GM19035 (cell line): ENCODE measurements at regions not wholly inside any gene's neighbourhood (a gene's known extent, or its start where the extent isn't known, plus 50 kb on each side); places are given as distances from the start of the nearest gene placed in this dataset.
"Not testable (repeated sequence)": the region's sequence is repeated elsewhere in the genome, so short reads cannot be mapped to it uniquely, and the experiment has no call there.

Experiments
- ATAC-seq: cut with Tn5 transposase; IDR thresholded peaks from one replicate; pipeline ENCODE4 v1.9.1; 2021; ENCODE audit not compliant: unreplicated experiment

DNA sequence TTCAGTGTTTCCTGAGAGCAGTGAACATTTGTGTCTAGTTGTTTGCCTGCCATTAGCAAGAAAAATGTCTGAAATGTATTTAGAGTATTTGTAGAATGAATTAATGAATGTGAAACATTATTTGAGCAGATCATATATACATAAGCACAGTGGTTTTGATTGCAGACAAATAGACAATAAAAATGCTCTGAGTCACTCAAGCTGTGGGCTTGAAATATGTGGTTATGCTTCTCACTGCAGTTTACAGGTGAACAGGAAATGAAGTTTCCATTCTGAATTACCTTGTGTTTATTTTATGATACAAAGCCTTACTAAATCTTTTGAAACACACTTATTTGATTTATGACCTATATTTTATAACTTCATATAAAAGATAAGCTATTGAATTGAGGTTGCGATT lies 827.7 kb downstream of the TMTC2 start:
- no peak for ATAC-seq

DNA sequence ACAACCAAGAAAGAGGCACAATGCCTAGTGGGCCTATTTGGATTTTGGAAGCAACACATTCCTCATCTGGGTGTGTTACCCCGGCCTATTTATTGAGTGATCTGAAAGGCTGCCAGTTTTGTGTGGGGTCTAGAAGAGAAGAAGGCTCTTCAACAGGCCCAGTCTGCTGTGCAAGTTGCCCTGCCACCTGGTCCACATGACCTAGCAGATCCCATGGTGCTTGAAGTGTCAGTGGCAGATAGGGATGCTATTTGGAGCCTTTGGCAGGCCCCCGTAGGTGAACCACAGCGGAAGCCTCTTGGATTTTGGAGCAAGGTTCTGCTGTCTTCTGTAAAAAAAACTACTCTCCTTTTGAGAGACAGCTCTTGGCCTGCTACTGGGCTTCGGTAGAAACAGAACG lies 820.1 kb downstream of the TMTC2 start:
- no peak for ATAC-seq

DNA sequence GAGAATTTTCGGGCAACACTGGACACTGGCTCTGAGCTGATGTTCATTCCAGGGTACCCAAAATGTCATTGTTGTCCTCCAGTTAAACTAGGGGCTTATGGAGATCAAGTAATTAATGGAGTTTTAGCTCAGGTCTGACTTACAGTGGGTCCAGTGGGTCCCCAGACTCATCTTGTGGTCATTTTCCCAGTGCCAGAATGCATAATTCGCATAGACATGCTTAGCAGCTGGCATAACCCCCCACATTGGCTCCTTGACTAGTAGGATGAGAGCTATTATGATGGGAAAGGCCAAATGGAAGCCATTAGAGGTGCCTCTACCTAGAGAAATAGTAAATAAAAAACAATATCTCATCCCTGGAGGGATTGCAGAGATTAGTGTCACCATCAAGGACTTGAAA lies 818.9 kb downstream of the TMTC2 start:
- no peak for ATAC-seq

DNA sequence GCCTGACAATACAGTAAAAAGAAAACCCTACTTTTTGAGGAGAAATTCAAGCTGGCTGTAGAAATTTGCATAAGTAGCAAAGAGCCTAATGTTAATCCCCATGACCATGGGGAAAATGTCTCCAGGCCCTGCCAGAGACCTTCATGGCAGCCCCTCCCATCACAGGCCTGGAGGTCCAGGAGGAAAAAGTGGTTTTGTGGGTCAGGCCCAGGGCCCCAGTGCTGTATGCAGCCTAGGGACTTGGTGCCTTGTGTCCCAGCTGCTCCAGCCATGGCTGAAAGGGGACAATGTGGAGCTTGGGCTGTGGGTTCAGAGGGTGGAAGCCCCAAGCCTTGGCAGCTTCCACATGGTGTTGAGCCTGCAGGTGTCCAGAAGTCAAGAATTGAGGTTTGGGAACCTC lies 813.2 kb downstream of the TMTC2 start:
- not testable (repeated sequence) for ATAC-seq

DNA sequence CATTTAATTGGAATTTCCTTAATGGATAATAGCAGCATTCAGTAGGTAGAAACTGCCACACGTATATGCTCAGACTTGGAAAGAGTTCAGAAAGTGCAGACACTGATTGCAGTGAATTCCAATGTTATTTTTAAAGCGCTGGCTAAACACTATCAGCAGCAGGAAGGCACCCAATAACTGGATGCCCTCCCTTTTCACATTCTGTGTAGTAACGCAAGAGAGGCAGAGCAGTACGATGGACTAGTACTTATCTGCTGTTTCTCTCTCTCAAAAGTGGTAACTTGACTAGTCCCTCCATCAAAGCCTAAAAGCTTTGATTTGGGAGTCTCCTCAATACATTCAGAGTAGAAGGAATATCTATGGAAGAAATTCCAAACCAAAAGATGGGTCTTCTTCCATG lies 791.0 kb downstream of the TMTC2 start:
- ATAC-seq, result no peak

DNA sequence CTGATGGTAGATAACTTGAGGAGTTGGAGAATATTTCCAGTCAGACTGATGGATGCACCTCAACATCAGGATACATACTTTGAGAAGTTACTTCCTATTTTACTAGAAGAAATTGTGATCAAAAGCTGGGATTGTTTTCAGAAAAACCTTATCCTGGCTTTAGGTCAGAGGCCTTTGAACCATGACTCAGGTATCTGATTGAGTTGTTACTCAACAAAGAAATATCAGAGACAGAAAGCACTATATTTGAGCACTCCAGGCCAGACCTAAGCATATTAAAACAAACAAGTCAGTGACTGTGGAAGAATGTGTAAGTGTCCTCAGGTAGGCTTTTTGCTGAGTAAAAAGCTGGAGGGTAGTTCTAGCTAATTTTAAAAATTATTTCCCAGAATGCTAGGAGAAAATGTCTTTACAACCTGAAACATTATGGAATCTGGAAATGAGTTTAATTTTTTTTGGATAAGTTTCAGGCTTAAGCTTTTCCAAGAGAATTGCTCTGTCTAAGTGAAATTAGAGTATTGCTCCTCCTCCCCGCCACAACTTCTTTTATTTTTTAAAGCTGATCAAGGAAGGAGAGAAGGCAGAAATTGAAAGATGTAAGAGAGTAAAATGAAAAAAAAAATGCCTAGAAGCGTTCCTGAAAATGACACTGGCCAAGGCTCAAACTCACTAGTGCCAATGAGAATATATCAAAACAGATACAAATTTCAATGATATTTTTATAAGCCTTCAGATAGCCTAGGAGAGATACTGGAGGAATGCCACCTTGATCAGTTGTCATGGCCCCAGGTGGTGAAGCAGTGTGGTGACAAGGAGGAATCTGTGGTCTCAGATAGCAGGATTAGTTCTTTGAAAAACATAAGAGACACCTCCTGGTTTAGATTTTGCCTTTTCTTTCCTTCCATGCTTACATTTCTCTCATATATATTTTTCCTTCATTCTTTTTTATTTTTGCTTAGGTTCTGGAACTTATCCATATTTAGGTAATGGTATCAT lies 790.3 kb downstream of the TMTC2 start:
- no peak for ATAC-seq

DNA sequence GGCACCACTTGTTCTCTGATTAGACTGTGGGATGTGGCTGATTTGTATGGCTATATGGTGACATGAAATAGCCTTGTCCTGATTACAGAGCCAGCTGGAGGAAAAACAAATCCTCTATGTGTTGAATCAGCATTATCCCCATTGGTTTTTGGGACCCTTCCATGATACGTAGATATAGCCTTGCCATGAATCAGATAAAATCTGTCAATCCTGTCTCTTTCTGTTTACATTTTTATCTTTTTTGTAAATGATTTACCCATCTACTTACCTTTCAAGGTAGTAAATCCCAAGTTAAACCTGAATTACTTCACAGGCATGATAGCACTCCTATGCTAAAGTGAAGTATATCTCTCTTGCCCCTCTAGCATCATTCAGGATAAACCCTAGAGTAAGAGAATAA lies 789.3 kb downstream of the TMTC2 start:
- ATAC-seq, result no peak

DNA sequence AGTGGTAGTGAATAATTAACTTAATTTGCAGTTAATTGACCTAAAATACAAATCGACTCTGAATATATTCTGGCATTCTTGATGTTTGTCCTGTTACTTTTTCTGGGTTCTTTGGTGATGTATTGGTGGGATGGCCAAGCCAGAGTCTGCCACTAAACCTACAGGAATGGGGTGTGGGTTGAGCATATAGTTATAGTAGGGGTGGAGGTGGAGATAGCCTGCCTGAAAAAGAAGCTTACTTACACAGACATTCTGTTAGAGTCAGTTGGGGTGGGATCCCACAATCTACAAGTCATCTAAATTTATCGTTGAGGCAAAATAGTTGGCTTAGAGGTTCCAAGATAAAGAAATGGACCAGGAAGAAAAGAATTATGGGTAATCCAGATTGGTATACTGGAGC lies 787.7 kb downstream of the TMTC2 start:
- no peak for ATAC-seq

DNA sequence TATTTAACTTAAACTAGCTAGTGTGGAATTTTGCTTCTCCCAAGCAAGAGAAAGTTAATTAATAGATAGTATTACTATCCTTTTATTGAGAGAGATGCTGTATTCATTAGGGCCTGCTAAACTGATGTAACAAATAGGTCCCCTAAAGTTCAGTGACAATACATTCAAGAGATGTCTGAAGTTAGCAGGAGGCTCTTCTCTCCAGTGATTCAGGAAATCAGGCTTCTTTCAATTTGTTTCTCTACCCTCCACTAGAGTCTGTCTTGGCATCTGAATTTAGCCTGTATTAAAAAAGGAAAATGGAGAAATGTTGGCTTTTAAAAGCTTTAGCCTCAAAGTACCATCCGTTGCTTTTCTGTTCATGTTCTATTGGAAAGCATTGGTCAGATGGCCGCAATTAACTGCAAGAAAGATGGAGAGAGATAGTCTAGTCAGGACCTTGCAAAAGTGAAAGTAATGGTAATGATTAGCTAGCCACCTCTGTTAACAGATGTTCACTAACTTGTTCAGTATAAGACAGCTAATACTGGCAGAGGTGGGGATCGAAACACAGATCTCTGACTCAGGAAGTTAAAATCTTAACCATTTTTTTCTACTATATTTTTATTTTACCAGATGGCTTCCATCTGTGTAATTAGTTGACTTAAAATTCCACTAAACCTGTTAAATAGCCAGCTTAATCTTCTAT lies 786.8 kb downstream of the TMTC2 start:
- no peak for ATAC-seq

DNA sequence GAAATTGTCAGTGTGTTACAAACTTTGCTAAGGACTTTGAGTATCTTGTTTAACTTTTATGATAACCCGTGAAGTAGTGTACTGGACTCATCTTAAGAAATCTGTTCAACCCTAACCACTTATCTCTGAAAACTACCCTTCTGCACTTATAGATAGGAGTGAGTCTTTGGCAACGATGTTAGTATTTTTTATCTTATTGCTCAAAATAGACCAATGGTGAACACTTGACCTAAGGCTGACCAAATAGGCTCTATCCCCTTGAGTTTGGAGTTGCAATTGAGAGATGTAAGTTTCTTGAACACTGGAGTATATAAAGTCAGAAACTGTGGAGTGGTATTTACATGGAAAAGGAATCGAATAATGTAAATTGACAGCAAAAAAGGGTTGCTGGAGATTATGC lies 786.1 kb downstream of the TMTC2 start:
- no peak for ATAC-seq

DNA sequence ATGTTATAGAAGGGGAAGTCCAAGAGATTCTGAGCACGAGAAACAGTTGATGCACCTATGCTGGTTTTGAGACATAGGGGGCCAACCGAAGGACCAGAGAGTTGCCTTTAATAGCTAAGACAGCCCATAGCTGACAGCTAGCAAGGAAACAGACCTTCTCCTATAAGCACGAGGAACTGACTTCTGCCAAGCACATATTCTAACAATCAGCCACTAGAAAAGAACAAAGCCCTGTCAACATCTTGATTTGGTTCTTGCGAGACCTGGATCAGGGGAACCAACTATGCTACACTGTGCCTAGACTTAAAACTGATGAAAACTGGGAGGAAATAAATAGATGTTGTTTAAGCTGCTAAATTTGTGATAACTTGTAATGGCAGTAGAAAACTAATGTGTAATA lies 785.6 kb downstream of the TMTC2 start:
- no peak for ATAC-seq

DNA sequence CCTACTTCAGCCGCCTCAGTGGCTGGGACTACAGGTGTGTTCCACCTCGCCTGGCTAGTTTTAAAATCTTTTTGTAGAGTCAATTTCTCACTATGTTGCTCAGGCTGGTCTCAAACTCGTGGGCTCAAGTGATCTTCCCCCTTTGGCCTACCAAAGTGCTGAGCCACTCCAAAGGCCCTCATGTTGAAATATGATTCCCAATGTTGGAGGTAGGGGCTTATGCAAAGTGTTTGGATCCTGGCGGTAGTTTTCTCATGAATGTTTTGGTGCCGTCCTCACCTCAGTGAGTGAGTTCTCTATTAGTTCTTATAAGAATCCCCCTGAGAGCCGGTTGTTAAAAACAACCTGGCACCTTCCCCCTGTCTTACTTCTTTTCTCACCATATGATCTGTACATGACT lies 784.6 kb downstream of the TMTC2 start:
- ATAC-seq, result no peak

DNA sequence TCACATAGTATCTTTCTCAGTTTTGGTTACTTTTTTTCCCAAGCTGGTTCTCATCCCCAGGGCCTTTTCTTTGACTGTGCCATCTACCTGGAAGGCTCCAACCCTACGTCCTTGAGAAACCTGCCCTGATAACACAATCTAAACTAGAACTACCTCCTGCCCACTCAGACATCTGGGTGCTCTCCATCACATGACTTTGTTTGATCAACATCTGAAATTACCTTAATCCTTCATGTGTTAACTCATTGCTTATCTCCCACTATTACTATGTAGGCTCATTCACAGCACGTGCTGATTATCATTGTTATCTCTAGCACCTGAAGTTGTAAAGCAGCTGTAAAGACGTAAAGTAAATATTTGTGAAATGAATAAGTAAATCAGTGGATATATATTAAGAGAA lies 784.0 kb downstream of the TMTC2 start:
- ATAC-seq, result no peak

DNA sequence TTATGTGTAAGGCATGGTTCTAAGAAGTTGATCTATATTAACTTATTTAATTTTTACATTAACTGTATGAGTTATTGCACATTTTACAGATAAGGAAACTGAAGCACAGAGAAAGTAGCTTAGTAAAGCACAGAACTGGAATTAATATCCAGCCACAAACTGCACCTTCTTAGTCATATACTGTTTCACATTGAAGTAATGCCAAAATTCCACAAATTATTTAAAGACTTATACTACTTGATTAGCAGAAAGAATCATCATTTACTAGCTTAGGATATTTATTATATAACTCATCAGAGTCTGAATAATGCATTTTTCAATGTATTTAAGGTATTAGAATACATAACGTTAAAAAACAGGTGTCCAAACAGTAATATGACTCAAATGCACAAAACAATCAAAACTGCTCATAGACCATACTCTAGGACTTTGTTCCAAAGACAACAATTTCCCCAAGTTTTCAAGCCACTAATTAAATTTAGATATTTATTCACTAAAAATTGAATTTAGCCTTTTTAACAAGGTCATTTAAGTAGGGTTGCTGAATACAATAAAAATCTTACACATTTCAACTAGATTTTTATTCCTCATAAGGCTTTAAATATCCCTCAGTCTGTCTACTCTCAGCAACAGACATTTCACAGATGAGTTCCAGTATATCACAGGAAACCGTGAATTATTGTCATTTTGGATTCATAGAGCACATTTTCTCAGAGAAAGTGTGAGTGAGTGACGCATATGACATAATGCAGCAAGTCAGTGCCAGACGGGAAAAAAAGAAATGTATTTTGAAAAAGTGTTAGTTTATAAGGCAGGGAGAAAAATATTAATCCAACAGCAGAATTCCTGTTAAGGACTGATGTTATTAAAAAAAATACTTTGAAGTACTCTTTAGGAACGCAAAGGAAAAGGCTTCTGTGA lies 782.5 kb downstream of the TMTC2 start:
- no peak for ATAC-seq

DNA sequence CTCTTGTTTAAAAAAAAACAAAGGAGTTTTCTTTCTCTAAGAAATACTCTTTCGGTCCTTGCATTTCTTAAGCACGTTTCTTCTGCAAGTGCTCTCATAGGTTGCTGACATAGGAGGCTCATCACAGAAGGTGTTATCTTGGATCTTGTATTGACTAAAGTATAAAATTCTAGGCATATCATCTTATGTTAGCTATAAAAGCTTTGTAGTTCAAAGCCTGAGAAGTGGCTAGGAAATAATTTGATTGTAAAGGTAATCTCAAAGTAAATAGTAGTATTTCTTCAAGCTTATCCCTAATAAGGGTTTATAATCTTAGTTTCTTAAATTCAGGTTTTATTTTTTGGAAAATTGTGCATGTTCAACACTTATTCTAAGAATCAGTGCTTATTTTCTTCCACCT lies 778.9 kb downstream of the TMTC2 start:
- no peak for ATAC-seq

DNA sequence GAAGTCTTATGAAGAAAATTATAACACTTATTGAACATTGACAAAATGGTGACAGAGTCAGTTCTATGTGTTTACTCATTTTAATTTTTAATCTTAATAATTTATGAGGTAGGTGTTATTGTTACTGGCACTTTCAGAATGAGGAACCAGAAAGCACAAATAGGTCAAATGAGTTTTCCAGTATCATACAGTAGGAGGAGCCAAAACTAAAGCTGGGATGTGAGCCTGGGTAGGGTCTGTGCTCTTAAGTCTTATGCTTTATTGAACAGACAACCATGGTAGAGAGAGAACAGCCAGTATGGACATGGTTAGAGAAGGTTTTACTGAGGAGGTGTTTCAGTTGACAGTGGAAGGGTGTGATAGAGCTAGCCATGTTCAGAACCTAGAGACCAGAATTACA lies 775.7 kb downstream of the TMTC2 start:
- no peak for ATAC-seq

DNA sequence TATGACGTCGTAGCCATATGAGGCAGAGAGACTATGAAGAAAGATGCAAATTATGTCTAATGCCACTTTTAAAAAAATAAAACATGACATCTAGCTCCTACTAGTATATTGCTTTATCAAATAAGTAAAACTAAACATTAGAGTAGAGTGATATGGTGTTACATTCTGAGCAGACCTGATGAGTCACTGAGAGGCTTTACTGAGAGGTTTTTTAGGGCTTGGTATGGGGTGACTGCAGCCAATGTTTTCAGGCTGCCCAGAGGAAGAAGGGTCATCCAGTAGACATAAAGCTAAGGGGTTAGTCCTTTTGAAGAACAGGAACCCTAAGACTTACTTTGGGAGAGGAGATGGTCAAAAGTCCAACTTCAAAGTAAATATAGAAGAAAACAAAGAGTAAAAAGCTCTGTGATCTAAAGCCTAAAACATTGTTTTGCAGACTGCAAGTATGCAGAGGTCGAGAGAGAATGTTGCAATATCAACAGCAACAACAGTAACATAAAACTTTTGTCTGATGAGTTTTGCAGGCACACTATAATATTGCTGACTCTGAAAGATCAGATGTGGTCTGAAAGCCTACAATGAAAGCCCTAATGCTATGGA lies 774.7 kb downstream of the TMTC2 start:
- no peak for ATAC-seq

DNA sequence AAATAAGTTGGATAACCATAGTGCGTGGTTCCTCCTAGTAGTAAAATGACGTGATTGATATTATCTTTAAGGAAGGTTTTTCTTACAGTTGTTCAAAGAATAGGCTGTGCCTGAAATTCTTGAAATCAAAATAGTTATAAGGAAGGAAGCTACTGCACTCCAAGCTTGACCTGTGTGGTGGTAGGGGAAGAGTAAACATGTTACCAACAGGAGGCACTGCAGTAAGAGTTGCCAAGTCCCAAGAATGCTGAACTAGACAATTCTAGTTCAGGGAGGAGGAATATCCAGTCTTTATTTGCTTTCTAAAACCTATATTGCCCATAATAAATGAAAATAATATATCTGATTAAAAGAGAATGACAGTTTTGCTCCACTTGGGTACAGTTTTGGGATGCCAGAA lies 764.5 kb downstream of the TMTC2 start:
- ATAC-seq, result no peak

DNA sequence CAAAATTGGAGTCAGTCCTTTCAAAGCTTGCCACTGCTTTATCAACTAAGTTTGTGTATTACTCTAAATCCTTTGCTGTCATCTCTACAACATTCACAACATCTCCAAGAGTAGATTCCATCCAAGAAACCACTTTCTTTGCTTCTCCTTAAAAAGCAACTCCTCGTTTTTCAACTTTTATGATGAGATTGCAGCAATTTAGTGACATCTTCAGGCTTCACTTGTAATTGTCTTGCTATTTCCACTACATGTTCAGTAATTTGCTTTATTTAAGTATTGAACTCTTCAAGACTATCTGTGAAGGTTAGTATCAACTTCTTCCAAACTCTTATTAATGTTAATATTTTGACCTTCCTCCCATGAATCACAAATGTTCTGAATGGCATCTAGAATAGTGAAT lies 747.9 kb downstream of the TMTC2 start:
- no peak for ATAC-seq

DNA sequence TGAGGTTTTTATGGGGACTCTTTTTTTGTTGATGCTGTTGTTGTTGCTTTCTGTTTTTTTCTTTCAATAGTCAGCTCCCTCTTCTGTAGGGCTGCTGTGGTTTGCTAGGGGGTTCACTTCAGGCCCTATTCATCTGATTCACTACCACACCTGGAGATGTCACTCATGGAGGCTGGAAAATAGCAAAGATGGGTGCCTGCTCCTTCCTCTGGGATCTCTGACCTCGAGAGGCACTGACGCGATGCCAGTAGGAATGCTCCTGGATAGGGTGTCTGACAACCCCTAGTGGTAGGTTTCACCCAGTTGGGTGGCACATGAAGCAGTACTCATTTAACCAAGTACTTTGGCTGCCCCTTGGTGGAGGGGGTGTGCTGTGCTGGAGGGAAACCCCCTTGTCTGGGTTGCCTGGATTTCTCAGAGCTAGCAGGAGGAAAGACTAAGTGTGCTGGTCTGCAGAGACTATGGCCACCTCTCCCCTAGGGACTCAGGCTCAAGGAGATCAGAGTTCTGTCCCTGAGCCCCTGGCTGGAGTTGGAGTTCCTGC lies 745.5 kb downstream of the TMTC2 start:
- no peak for ATAC-seq
